ENCODE measurements at regions not wholly inside any gene's neighbourhood (a gene's known extent, or its start where the extent isn't known, plus 50 kb on each side); places are given as distances from the start of the nearest gene placed in this dataset.
"Not testable (repeated sequence)": the region's sequence is repeated elsewhere in the genome, so short reads cannot be mapped to it uniquely, and the experiment has no call there.

GRCh38 chr10:65787571-65787970, 1138.3 kb upstream of the LRRTM3 start:
- DNase-seq (ENCODE audit: low spot score), result no peak

- no peak for DNase-seq (ENCODE audit: low spot score)
Observed at GRCh38 chr10:65788271-65788670, 1137.6 kb upstream of the LRRTM3 start.

DNA sequence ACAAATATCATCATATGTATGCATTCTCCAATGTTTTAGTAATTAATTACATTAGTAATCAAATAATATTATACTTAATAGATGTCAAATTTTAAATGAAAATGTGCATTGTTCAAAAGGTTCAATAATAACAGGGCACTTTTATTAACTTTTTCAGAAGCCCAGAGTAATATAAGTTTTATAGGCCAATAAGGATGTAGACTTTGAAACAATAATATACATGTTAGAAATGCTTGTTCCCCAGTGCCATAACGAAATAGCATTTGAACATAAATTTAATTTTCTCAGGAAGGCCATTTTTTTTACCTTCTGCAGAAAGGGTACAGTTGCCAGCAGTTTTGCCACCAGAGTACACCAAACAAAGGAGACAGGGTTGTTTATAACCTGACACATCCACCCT, 1133.9 kb upstream of the LRRTM3 start:
- no peak for DNase-seq (ENCODE audit: low spot score)

DNA sequence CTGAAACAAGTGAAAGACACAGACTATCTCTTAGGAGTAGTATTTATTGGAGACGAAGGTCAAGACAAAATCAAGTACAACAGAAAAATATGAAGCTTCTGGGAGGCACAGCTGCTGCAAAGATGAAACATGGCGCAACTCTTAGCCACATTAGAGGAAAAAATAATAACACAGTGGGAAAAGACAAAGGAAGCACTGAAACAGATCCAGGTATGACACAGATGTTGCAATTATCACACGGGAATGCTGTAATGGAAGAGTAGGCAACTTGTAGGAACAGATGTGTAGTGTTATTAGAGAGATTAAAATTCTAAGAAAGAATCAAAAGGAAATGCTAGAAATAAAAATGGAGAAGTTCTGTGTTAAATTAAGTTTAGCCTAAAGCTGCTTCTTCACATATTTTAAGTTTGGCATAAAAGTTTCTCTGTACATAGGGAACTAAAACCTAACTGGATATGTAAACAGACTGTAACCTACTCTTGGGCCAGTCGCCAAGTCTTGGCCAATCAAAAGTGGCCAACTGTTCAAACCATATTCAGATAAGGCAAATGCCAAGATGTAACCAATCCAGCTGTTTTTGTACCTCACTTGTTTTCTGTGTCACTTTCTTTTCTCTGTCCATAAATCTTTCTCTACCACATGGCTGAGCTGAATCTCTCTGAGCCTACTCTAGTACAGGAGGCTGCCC, 1132.0 kb upstream of the LRRTM3 start:
- no peak for DNase-seq (ENCODE audit: low spot score)

DNA sequence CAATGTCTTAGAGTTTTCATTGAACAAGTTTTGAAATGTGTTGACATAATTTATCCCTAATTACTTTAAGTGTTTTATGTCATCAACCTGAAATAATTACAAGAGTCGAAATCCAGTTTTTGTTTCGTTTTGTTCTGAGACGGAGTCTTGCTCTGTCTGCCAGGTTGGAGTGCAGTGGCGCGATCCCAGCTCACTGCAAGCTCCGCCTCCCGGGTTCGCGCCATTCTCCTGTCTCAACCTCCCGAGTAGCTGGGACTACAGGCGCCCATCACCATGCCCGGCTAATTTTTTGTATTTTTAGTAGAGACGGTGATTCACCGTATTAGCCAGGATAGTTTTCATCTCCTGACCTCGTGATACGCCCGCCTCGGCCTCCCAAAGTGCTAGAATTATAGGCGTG, 1131.0 kb upstream of the LRRTM3 start:
- DNase-seq (ENCODE audit: low spot score), result not testable (repeated sequence)

- DNase-seq (ENCODE audit: low spot score), result no peak
Observed at GRCh38 chr10:65796472-65796871, 1129.4 kb upstream of the LRRTM3 start.

DNA sequence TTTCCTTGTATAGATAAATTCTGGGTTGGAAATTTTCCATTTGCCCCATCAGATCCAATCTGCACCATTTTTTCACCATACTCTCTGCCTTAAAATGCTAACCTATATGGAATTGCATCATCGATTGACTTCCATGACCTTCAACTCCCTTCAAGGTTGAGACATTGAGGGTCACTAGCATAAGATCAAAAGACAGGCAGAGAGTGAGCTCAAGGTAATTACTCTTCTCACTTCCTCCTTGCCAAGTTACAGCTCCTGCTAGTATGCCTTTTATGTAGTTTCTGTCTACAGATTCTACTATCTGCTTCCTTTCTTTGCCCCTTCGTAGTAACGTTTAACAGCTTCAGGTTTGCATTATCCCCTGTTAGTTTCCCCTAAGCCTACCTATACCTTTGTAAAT, 1127.7 kb upstream of the LRRTM3 start:
- no peak for DNase-seq (ENCODE audit: low spot score)

GRCh38 chr10:65802391-65802790, 1123.4 kb upstream of the LRRTM3 start:
- DNase-seq (ENCODE audit: low spot score), result no peak

- DNase-seq (ENCODE audit: low spot score), result no peak
Observed at GRCh38 chr10:65805511-65805910, 1120.3 kb upstream of the LRRTM3 start.

GRCh38 chr10:65805993-65806392, 1119.8 kb upstream of the LRRTM3 start:
- no peak for DNase-seq (ENCODE audit: low spot score)

DNA sequence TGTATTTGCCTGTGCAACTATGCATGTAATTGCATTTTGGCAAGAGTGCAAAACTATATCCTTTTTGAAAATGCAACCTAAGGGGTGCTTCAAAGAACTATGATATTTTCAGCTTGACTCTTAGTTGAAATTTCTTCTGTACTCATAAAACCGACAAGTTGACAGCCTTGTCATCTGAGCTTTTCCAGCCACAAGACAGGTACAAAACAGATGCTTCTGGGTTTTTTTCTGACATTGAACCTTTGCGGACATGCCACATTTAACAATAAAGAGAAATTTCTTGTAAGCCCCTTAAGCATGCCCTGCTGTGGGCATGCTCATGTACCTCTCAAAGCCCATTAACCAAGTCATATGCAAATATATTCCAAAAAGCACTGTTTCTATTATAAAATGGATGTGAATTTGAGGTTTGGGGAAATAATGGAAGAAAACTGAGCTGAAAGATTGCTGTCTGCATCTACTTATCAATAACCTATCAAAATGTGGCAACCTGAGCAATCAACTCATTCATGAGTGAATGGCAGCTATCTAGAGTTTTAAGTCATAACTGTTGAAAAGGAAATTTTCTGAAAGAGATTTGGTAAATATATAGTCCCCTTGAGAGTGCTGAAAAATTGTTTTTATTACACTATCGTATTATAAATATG, 1117.0 kb upstream of the LRRTM3 start:
- DNase-seq (ENCODE audit: low spot score), result no peak

GRCh38 chr10:65811931-65812525, 1113.8 kb upstream of the LRRTM3 start:
- DNase-seq (ENCODE audit: low spot score), result no peak

GRCh38 chr10:65816536-65816935, 1109.3 kb upstream of the LRRTM3 start:
- DNase-seq (ENCODE audit: low spot score), result no peak

DNA sequence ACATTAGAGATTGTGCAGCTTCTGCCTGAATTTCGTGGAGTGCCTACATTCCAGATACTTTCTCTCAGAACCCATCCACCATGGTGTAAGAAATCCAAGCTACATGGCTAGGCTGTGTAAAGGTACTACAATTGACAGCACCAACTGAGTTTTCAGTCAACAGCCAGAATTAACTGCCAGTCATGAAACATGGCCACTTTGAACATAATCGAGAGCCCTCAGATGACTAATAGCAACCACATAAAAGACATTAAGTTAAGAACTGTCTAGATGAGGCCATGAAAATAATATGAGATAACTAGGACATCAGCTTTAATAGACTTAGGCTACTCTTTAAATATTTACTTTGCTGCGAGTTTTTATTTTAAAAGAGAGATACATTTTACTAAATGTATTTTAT, 1106.8 kb upstream of the LRRTM3 start:
- no peak for DNase-seq (ENCODE audit: low spot score)

DNA sequence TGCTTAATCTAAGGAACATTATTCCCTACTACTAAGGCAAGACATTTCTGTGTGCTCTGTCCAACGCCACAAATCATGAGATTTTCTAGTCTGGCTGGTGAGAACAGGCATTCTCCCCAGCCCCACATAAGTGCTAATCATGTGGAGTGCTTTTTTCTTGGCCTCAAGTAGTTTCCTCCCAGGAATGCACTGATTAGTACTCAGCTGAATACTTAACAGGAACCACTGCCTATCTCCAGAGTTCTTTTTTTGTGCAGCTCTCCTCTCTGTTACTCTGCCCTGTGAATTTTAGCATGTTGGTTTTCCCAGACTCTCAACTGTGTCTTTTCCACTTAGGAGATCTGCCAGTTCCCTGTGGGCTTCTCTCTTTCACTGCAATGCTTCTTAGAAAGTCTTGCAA, 1098.5 kb upstream of the LRRTM3 start:
- no peak for DNase-seq (ENCODE audit: low spot score)

DNA sequence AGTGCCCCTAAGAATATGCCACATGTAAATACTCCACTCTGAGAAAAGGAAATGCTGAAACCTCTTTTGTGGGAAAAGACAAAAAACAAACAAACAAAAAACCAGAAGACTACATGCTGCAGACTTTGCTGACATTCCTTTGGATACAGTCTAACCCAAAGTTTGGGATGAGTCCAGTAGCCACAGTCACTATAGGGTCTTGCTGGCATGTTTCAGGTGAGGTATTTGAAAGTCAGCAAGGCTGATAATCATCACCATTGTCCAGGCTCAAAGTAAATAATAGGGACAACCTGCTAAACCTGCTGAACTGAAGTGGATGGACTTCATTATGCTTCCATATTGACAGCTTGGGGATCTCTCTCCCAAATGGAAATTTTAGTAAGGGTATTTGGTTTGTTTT, 1087.0 kb upstream of the LRRTM3 start:
- DNase-seq (ENCODE audit: low spot score), result no peak

DNA sequence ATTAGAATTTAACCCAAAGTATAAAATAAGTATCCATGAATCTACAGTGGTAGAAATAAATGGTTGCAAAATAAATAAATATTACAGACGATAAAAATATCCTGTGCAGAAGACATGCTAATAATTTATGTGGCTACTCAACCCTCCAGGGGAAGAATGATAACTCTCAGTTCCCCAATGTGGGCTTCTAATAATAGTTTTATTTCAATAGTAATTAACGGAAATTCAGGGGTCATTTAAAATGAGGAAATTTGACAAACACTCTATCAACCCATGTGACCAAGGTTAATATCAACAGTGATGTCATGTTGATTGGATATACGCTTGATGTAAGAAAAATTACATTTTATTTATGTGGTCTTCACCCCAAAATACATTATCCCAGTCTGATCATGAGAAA, 1082.6 kb upstream of the LRRTM3 start:
- no peak for DNase-seq (ENCODE audit: low spot score)

DNA sequence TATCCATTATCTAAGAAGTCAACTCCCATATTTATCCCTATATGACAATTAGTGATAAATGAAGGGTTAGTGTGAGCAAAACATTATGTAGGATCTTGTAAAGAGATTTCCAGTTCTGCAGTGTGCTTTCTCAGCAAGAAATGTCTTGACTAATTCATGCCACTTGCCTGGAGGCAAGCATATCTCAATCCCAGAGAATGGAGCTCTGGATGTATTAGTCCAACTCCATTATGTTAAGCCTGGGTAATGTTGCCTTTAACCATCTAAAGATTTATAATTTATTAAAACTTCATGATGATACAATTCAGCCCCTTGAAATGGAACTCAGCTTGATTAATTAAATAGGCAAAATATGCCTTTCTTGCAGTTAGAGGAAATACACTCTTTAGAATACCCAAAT, 1079.9 kb upstream of the LRRTM3 start:
- DNase-seq (ENCODE audit: low spot score), result no peak

DNA sequence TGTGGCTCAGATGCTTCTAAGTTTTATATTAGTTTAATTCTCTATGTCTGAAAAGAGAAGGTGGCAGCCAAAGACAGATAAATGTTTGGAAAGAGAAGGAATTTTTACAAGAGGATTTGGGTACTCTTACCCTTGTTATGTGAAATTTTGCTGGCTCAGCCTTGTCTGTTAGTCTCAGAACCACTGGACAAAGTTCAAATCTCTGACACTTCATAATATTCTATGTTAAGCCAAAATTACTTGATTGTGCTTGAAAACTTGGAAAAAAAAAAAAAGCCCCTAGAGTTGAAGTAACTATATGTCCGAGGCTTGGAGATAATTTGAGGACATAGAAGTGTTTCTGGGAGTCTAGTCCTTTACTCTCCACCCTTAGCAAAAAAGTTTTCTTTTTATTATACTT, 1079.3 kb upstream of the LRRTM3 start:
- DNase-seq (ENCODE audit: low spot score), result no peak

DNA sequence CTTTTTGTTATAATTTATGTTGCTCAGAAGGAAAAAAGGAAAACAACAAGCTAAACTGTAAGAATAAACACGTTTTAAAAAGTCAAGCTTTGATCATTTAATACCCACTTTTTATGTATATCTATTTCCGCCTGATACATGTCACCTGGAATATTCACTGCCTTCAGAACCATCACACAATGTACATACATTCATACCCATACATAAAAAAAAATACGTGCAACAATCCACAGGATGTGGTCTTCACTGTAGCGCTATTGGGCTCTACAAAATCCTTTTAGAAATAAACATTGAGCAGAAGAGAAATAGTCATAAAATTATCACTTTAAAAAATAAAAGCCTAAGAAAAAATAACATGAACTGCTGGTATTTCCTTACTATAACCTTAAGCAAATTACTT, 1078.9 kb upstream of the LRRTM3 start:
- DNase-seq (ENCODE audit: low spot score), result no peak

DNA sequence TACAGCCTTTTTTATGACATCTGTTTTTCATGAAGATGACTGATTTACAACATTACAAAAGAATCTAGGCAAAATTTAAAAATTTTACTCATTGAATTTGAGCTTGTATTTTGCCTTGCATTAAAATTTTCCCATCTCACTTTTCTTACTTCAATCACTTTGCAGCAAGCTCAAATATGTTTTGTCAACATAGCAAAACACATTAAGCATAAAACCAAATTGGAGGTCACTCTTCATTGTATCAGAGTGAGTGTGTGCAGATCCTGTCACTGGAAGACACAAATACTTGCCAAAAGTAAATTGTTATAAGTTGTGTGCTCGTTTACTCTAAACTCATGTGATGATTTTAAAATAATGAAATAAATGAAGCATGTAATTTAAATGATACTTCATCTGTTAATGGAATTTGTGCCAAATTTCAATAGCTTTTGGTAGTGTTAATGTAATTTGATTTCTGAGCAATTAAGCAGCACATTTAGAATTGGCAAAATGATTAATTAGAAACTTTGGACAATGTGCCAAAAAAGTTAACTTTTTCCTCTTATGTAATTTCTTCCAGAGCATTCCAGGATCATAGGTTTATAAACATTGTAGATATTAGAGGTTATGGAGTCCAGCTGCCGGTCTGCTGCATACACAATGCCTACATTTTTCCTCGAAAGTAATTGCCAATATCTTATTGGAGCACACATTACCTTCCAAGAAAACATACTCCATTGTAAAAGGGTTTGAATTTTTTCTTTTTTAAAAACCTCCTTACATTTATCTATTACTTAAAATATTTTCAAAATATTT, 1078.2 kb upstream of the LRRTM3 start:
- no peak for DNase-seq (ENCODE audit: low spot score)

DNA sequence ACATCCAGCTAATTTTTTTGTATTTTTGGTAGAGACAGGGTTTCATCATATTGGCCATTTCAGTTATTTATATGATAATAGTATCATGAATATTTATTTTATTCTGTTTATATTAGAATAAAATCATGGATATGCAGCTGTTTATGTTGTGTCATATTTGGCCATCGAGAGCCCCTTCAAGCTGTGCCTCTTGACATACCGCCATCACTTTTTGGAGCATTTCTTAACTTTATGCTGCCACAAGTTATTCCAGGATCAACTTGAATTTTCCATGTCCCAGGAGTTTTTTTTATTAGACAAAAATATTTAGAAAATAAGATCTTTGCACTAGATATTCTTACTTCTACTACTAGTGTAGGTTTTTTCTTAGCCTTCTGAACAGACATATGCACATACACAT, 1067.0 kb upstream of the LRRTM3 start:
- no peak for DNase-seq (ENCODE audit: low spot score)

DNA sequence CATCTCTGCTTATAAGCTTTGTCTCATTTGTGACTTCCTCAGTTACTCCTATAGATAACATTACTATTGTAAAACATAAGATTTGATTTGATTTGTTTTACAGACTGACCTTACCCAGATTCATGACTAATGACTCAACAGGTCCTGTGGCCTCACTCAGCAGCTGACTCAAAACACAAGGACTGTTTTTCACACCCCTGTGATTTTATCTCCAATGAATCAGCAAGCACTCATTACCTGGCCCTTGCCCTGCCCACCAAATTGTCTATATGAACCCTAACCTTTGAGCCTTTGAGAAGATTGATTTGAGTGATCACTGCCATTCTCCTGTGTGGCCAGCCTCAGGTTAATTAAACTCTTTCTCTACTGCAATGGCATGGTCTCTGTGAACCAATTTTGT, 1064.6 kb upstream of the LRRTM3 start:
- no peak for DNase-seq (ENCODE audit: low spot score)

Data from globus pallidus (tissue), 1 donor.